Hepatocyte (in vitro differentiated cells): ENCODE measurements at regions not wholly inside any gene's neighbourhood (a gene's known extent, or its start where the extent isn't known, plus 50 kb on each side); places are given as distances from the start of the nearest gene placed in this dataset.

Experiments used
- CTCF ChIP-seq: fragments of 200-600 bp; sonication (generic); IDR thresholded peaks from 2 replicates; pipeline ENCODE4 v1.5.1; 2016; ENCODE audit warnings: antibody characterized with exemption, mild to moderate bottlenecking; ENCODE audit not compliant: poor library complexity
- EZH2 ChIP-seq: fragments of 200-600 bp; sonication (generic); IDR thresholded peaks from 2 replicates; pipeline ENCODE4 v1.6.1; 2016; ENCODE audit warnings: antibody characterized with exemption, mild to moderate bottlenecking, borderline replicate concordance
- EZH2phosphoT487 ChIP-seq: fragments of 200-600 bp; sonication (generic); IDR thresholded peaks from one replicate; pipeline ENCODE4 v1.6.1; 2018; ENCODE audit warnings: antibody characterized with exemption, mild to moderate bottlenecking, low read depth, moderate library complexity; ENCODE audit not compliant: unreplicated experiment, severe bottlenecking

DNA sequence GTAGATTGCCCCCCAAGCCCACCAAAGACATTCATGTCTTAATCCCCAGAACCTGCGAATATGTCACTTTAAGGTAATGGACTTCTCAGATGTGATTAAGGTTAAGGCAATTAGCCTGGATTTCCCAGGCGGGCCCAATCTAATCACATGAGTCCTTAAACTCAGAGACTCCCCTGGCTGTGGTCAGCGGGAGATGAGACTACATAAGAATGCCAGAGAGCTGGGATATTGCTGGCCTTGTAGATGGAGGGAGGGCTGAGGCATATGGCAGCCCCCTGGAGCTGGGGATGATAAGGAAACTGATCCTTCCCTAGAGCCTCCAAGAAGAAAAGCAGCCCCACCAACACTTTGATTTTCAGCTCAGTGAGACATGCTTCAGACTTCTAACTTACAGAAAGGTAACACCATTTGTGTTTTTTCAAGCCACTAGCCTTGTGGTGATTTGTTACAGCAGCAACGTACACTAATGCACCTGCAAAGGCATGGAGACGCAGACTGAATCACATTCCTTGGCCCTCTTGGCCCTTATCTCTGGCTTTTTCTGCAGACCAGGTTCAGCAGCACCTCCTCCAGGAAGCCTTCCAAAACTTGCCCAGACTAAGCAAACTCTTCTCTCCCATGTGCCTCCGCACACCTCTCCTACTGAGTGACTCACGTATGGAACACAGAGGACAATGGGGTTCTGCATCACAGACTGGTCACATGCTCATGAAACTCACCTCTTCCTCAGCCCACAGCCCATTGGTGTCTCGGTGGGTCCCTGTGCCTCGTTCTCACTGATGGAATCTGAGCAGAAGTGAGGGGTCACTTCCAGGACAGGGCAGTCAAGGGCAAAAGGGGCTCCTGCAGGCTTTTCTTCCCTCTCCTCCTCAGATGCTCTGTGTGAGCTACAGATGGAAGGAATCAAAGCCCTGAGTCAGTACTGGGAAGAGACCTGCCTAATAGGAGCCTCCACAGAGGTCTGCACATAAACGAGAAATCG lies 86.3 kb upstream of the HMGXB4 start:
- TF ChIP-seq EZH2: no peak
- TF ChIP-seq CTCF: no peak
- TF ChIP-seq EZH2phosphoT487: no peak
